GM18505 (cell line): ENCODE measurements at regions not wholly inside any gene's neighbourhood (a gene's known extent, or its start where the extent isn't known, plus 50 kb on each side); places are given as distances from the start of the nearest gene placed in this dataset.

ENCODE experiments used
- ATAC-seq: cut with Tn5 transposase; IDR thresholded peaks from one replicate; pipeline ENCODE4 v1.9.1; 2021; ENCODE audit not compliant: unreplicated experiment
- POLR2A ChIP-seq: IDR thresholded peaks from 4 replicates; pipeline ENCODE4 v1.6.1; 2011; ENCODE audit warnings: borderline replicate concordance; ENCODE audit not compliant: insufficient read depth, insufficient read length; ENCODE audit errors: extremely low read depth

GRCh38 chr12:98431089-98431488 is 84.3 kb upstream of the TMPO start:
- no peak for ATAC-seq
- no peak for TF ChIP-seq POLR2A

GRCh38 chr12:98437166-98437565 is 78.2 kb upstream of the TMPO start:
- no peak for TF ChIP-seq POLR2A

GRCh38 chr12:98437806-98438595 is 77.4 kb upstream of the TMPO start:
- no peak for TF ChIP-seq POLR2A
- ATAC-seq, result no peak

More at GRCh38 chr12:98437166-98437565, 78.2 kb upstream of the TMPO start:
- no peak for ATAC-seq

GRCh38 chr12:98438656-98439230 is 76.6 kb upstream of the TMPO start:
- TF ChIP-seq POLR2A, result no peak
- ATAC-seq, result no peak

- TF ChIP-seq POLR2A, result no peak
- no peak for ATAC-seq
Observed at GRCh38 chr12:98439471-98439951, 75.9 kb upstream of the TMPO start.

GRCh38 chr12:98439981-98440581 is 75.3 kb upstream of the TMPO start:
- TF ChIP-seq POLR2A, result no peak
- no peak for ATAC-seq

GRCh38 chr12:98446060-98446459 is 69.3 kb upstream of the TMPO start:
- no peak for ATAC-seq

GRCh38 chr12:98446682-98447081 is 68.7 kb upstream of the TMPO start:
- TF ChIP-seq POLR2A, result no peak
- ATAC-seq, result no peak

More at GRCh38 chr12:98446060-98446459, 69.3 kb upstream of the TMPO start:
- no peak for TF ChIP-seq POLR2A

GRCh38 chr12:98449584-98449983 is 65.8 kb upstream of the TMPO start:
- ATAC-seq, result no peak
- TF ChIP-seq POLR2A, result no peak

GRCh38 chr12:98453070-98453469 is 62.3 kb upstream of the TMPO start:
- no peak for TF ChIP-seq POLR2A
- ATAC-seq, result no peak

- TF ChIP-seq POLR2A, result no peak
- no peak for ATAC-seq
Observed at GRCh38 chr12:98453492-98453891, 61.9 kb upstream of the TMPO start.

- TF ChIP-seq POLR2A, result no peak
- no peak for ATAC-seq
Observed at GRCh38 chr12:98456041-98456440, 59.3 kb upstream of the TMPO start.

GRCh38 chr12:98456576-98457573 is 58.5 kb upstream of the TMPO start:
- ATAC-seq, result peak; percentile 59
- no peak for TF ChIP-seq POLR2A
